SK-N-SH treated with all-trans-retinoic acid at 6 μM for 48 hours (cell line): ENCODE measurements at regions not wholly inside any gene's neighbourhood (a gene's known extent, or its start where the extent isn't known, plus 50 kb on each side); places are given as distances from the start of the nearest gene placed in this dataset.

Experiments
- ATAC-seq: fragments of 200-7000 bp; cut with Tn5 transposase; 3 replicates; pipeline ENCODE4 v1.9.1; 2020; ENCODE audit warnings: mild to moderate bottlenecking, moderate library complexity
- ARNTL ChIP-seq: fragments of 450-650 bp; formaldehyde crosslinking; IDR thresholded peaks from 2 replicates; pipeline ENCODE4 v1.5.0; 2020; ENCODE audit warnings: low read depth, mild to moderate bottlenecking, moderate library complexity, borderline replicate concordance
- BACH2 ChIP-seq: fragments of 250-450 bp; sonication (Bioruptor Pico); IDR thresholded peaks from 2 replicates; pipeline ENCODE4 v1.9.0; 2021; ENCODE audit warnings: mild to moderate bottlenecking, borderline replicate concordance
- ESRRG ChIP-seq: fragments of 250-450 bp; sonication (Bioruptor Pico); IDR thresholded peaks from 2 replicates; pipeline ENCODE4 v1.6.1; 2021; ENCODE audit warnings: mild to moderate bottlenecking
- GLIS3 ChIP-seq: fragments of 250-450 bp; sonication (Bioruptor Pico); IDR thresholded peaks from 2 replicates; pipeline ENCODE4 v1.5.0; 2020; ENCODE audit warnings: mild to moderate bottlenecking, moderate library complexity
- OSR1 ChIP-seq: fragments of 250-450 bp; sonication (Bioruptor Pico); IDR thresholded peaks from 2 replicates; pipeline ENCODE4 v1.8.0; 2022; ENCODE audit warnings: moderate library complexity, mild to moderate bottlenecking, inconsistent platforms
- POU6F1 ChIP-seq: fragments of 250-450 bp; sonication (Bioruptor Pico); IDR thresholded peaks from 2 replicates; pipeline ENCODE4 v1.8.0; 2021; ENCODE audit warnings: low read depth, mild to moderate bottlenecking, moderate library complexity, borderline replicate concordance
- PPARA ChIP-seq: fragments of 250-450 bp; sonication (Bioruptor Pico); IDR thresholded peaks from 2 replicates; pipeline ENCODE4 v1.5.0; 2020; ENCODE audit warnings: mild to moderate bottlenecking, borderline replicate concordance
- RARB ChIP-seq: fragments of 250-450 bp; sonication (Bioruptor Pico); IDR thresholded peaks from 2 replicates; pipeline ENCODE4 v1.8.0; 2021; ENCODE audit warnings: mild to moderate bottlenecking, moderate library complexity
- SNAI2 ChIP-seq: fragments of 250-450 bp; sonication (Bioruptor Pico); IDR thresholded peaks from 2 replicates; pipeline ENCODE4 v1.5.0; 2020; ENCODE audit warnings: mild to moderate bottlenecking, moderate library complexity
- TCF4 ChIP-seq: fragments of 250-450 bp; sonication (Bioruptor Pico); IDR thresholded peaks from 2 replicates; pipeline ENCODE4 v1.8.0; 2021; ENCODE audit warnings: mild to moderate bottlenecking, moderate library complexity, borderline replicate concordance
- TSHZ2 ChIP-seq: fragments of 250-450 bp; sonication (Bioruptor Pico); IDR thresholded peaks from 2 replicates; pipeline ENCODE4 v1.5.0; 2020; ENCODE audit warnings: mild to moderate bottlenecking, moderate library complexity
- ZFP3 ChIP-seq: fragments of 250-450 bp; sonication (Bioruptor Pico); IDR thresholded peaks from 2 replicates; pipeline ENCODE4 v1.5.0; 2020; ENCODE audit warnings: mild to moderate bottlenecking, moderate library complexity
- ZFP30 ChIP-seq: fragments of 450-650 bp; formaldehyde crosslinking; IDR thresholded peaks from 2 replicates; pipeline ENCODE4 v1.5.0; 2022; ENCODE audit warnings: mild to moderate bottlenecking, moderate library complexity
- ZNF565 ChIP-seq: fragments of 450-650 bp; formaldehyde crosslinking; conservative IDR thresholded peaks from 2 replicates; pipeline ENCODE4 v1.5.0; 2020; ENCODE audit warnings: low read depth, mild to moderate bottlenecking, moderate library complexity
- ZNF70 ChIP-seq: fragments of 450-650 bp; formaldehyde crosslinking; IDR thresholded peaks from 2 replicates; pipeline ENCODE4 v1.5.0; 2020; ENCODE audit warnings: mild to moderate bottlenecking, moderate library complexity
- ZNF8 ChIP-seq: fragments of 450-650 bp; formaldehyde crosslinking; IDR thresholded peaks from 2 replicates; pipeline ENCODE4 v1.5.0; 2020; ENCODE audit warnings: mild to moderate bottlenecking, moderate library complexity
- TF ChIP-seq, protein P1 (sequence below): fragments of 250-450 bp; sonication (Bioruptor Pico); IDR thresholded peaks from 2 replicates; pipeline ENCODE4 v1.5.1; 2021; ENCODE audit warnings: mild to moderate bottlenecking, moderate library complexity
- TF ChIP-seq, protein P2 (sequence below): fragments of 250-450 bp; sonication (Bioruptor Pico); IDR thresholded peaks from 2 replicates; pipeline ENCODE4 v1.5.1; 2020; ENCODE audit warnings: low read depth, mild to moderate bottlenecking, moderate library complexity

DNA sequence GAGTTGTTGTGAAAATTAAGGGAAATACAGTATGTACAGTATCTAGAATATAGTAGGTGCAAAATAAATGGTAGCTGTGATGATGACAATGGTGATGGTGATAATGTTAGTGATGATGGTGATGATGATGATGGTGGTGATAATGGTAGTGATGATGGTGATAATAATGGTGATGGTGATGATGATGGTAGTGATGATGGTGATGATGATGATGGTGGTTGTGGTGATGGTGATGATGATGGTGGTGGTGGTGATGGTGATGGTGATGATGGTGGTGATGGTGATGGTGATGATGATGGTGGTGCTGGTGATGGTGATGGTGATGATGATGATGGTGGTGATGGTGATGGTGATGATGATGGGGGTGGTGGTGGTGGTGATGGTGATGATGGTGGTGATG lies 91.3 kb upstream of the FOXF1 start:
- no peak for ATAC-seq
- TF ChIP-seq TCF4 (CRISPR knock-in tag) = no peak
- TF ChIP-seq ZFP30 (CRISPR knock-in tag) = no peak
- TF ChIP-seq ESRRG (CRISPR knock-in tag) = no peak
- TF ChIP-seq ARNTL (CRISPR knock-in tag) = no peak
- no peak for TF ChIP-seq PPARA (CRISPR knock-in tag)
- no peak for TF ChIP-seq TSHZ2 (CRISPR knock-in tag)
- TF ChIP-seq ZNF8 (CRISPR knock-in tag) = no peak

DNA sequence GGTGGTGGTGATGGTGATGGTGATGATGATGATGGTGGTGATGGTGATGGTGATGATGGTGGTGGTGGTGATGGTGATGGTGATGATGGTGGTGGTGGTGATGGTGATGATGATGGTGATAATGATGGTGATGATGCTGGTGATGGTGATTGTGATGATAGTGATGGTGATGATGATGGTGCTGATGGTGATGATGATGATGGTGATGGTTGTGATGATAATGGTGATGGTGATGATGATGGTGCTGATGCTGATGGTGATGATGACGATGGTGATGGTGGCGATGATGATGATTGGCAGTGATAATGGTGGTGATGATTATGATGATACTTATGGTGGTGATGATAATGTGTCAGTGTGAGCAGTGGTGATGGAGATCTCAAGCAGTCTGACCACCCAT lies 90.8 kb upstream of the FOXF1 start:
- no peak for ATAC-seq
- TF ChIP-seq POU6F1 (CRISPR knock-in tag) = no peak
- TF ChIP-seq, protein P1, sequence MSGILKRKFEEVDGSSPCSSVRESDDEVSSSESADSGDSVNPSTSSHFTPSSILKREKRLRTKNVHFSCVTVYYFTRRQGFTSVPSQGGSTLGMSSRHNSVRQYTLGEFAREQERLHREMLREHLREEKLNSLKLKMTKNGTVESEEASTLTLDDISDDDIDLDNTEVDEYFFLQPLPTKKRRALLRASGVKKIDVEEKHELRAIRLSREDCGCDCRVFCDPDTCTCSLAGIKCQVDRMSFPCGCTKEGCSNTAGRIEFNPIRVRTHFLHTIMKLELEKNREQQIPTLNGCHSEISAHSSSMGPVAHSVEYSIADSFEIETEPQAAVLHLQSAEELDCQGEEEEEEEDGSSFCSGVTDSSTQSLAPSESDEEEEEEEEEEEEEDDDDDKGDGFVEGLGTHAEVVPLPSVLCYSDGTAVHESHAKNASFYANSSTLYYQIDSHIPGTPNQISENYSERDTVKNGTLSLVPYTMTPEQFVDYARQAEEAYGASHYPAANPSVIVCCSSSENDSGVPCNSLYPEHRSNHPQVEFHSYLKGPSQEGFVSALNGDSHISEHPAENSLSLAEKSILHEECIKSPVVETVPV (CRISPR knock-in tag) = no peak
- no peak for TF ChIP-seq GLIS3 (CRISPR knock-in tag)
- TF ChIP-seq ZFP30 (CRISPR knock-in tag) = no peak
- no peak for TF ChIP-seq BACH2 (CRISPR knock-in tag)
- TF ChIP-seq ZNF70 = no peak
- no peak for TF ChIP-seq ZFP3
- no peak for TF ChIP-seq PPARA (CRISPR knock-in tag)
- no peak for TF ChIP-seq TSHZ2 (CRISPR knock-in tag)
- no peak for TF ChIP-seq ZNF565 (CRISPR knock-in tag)
- no peak for TF ChIP-seq RARB (CRISPR knock-in tag)
- TF ChIP-seq, protein P2, sequence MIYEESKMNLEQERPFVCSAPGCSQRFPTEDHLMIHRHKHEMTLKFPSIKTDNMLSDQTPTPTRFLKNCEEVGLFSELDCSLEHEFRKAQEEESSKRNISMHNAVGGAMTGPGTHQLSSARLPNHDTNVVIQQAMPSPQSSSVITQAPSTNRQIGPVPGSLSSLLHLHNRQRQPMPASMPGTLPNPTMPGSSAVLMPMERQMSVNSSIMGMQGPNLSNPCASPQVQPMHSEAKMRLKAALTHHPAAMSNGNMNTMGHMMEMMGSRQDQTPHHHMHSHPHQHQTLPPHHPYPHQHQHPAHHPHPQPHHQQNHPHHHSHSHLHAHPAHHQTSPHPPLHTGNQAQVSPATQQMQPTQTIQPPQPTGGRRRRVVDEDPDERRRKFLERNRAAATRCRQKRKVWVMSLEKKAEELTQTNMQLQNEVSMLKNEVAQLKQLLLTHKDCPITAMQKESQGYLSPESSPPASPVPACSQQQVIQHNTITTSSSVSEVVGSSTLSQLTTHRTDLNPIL (CRISPR knock-in tag) = no peak
- TF ChIP-seq OSR1 (CRISPR knock-in tag) = no peak
- no peak for TF ChIP-seq SNAI2 (CRISPR knock-in tag)
- no peak for TF ChIP-seq ESRRG (CRISPR knock-in tag)
- TF ChIP-seq, all 23 proteins: peak for 0

- ATAC-seq = no peak
- TF ChIP-seq ARNTL (CRISPR knock-in tag) (no peak), ZFP3 (no peak), BACH2 (CRISPR knock-in tag) (no peak), RARB (CRISPR knock-in tag) (no peak), GLIS3 (CRISPR knock-in tag) (no peak), ESRRG (CRISPR knock-in tag) (no peak), TSHZ2 (CRISPR knock-in tag) (no peak)
These were observed 88.3 kb upstream of the FOXF1 start for GRCh38 chr16:86421995-86422394.
